ENCODE measurements at regions not wholly inside any gene's neighbourhood (a gene's known extent, or its start where the extent isn't known, plus 50 kb on each side); places are given as distances from the start of the nearest gene placed in this dataset.
"Not testable (repeated sequence)": the region's sequence is repeated elsewhere in the genome, so short reads cannot be mapped to it uniquely, and the experiment has no call there.

DNA sequence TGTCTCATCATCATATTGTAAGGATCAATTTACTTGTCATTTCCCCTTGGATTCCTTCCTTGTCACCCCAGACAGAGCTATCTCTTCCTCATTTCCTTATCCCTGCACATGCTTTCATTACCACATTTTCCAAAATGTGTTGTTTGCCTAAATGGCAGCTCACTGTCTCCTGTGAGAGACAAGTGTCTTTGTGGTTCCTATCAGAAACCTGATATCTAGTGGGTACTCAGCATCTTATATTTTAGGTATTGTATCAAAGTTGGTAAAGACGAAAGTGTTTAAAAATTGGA lies 896.0 kb upstream of the PIK3C3 start:
- BruUV-seq (replicated peaks) = no TSS peak
- H2AFZ ChIP-seq (ENCODE audit: low read length) = no peak overlapping the region
- no peaks in the 10 kb centered on the region for H3K4me1 ChIP-seq (ENCODE audit: insufficient read depth, low read length, poor library complexity, severe bottlenecking)
- no peaks in the 10 kb centered on the region for H3K79me2 ChIP-seq (ENCODE audit: insufficient read depth, low read depth, low read length)
- TF ChIP-seq EZH2phosphoT487 (IDR thresholded peaks at IDR 0.05; ENCODE audit: borderline replicate concordance, low read depth, low read length) (no peak), CTCF (conservative IDR thresholded peaks at IDR 0.05; ENCODE audit: low read length) (no peak)
- no peak overlapping the region for H3K27ac ChIP-seq (ENCODE audit: low read depth, low read length, poor library complexity, severe bottlenecking)
- intact Hi-C loops (cut with micrococcal nuclease; ENCODE audit: unreplicated experiment) = no loop called here
- POLR2A ChIA-PET = interaction anchor here (0.6 kb wide), 1 partner anchor 259 kb away, joined by 4 read pairs; no protein-coding TSS in a partner anchor
- no peak overlapping the region for H3K4me3 ChIP-seq (ENCODE audit: low read depth, low read length, poor library complexity, severe bottlenecking)
- CTCF ChIA-PET (ENCODE audit: unreplicated experiment) = no interaction called here
- H3K9me2 ChIP-seq (ENCODE audit: insufficient read depth, low read length) = no peaks in the 10 kb centered on the region
- H3K9me3 ChIP-seq (ENCODE audit: low read length) = no peaks in the 10 kb centered on the region
- no peaks in the 10 kb centered on the region for H3K36me3 ChIP-seq (ENCODE audit: insufficient read depth, low read length)
- H4K20me1 ChIP-seq (ENCODE audit: insufficient read depth, low read length) = no peaks in the 10 kb centered on the region
- DNase-seq (ENCODE audit: low spot score) = no peak
- no peak overlapping the region for H3K4me2 ChIP-seq (ENCODE audit: low read length)

DNA sequence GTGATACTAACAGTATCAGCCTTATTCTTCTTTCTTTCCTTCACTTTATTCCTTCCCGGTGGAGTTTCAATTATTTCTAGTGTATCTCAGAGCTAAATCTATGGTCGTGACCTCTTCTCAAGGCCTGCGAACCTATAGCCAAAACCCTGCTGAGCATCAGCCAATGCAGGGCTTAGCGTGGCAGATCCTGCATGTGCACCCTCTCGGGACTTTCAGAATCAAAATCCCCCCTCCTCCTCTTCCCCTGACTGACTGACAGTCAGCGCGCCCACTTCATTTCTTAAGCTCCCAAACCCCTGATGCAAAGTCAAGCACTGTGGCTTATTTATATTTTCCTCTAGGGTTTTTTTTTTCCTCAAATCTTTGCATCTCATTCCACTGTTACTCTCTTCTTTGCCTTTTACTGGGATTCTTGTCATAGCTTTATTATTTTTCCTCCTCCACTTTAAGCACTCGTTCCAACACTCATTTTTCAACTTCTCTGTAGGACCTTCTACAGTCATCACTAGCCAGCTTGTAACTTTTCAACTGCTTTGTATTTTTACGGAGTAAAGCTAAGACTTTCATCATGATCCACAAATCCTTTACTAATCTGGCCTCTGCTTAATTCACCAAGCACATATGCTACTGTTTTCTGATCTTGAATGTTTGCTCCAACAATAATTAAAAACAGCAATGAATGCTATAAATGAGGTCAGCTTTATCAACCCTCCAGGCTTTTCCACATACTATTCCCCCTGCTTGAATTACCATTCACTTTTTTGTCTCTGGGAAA lies 896.5 kb upstream of the PIK3C3 start:
- Histone ChIP-seq H3K9me2 (ENCODE audit: insufficient read depth, low read length) (no peaks in the 10 kb centered on the region), H4K20me1 (ENCODE audit: insufficient read depth, low read length) (no peaks in the 10 kb centered on the region), H3K36me3 (ENCODE audit: insufficient read depth, low read length) (no peaks in the 10 kb centered on the region), H3K27ac (ENCODE audit: low read depth, low read length, poor library complexity, severe bottlenecking) (no peak overlapping the region), H2AFZ (ENCODE audit: low read length) (no peak overlapping the region), H3K4me3 (ENCODE audit: low read depth, low read length, poor library complexity, severe bottlenecking) (no peak overlapping the region), H3K4me2 (ENCODE audit: low read length) (no peak overlapping the region), H3K79me2 (ENCODE audit: insufficient read depth, low read depth, low read length) (no peaks in the 10 kb centered on the region), H3K9me3 (ENCODE audit: low read length) (no peaks in the 10 kb centered on the region), H3K4me1 (ENCODE audit: insufficient read depth, low read length, poor library complexity, severe bottlenecking) (no peaks in the 10 kb centered on the region)
- CTCF ChIA-PET (ENCODE audit: unreplicated experiment) = no interaction called here
- no peak for TF ChIP-seq CTCF (conservative IDR thresholded peaks at IDR 0.05; ENCODE audit: low read length)
- no peak for TF ChIP-seq EZH2phosphoT487 (IDR thresholded peaks at IDR 0.05; ENCODE audit: borderline replicate concordance, low read depth, low read length)
- intact Hi-C loops (cut with micrococcal nuclease; ENCODE audit: unreplicated experiment) = no loop called here
- no TSS peak for BruUV-seq (replicated peaks)
- DNase-seq (ENCODE audit: low spot score) = no peak
- POLR2A ChIA-PET = no interaction called here

- Histone ChIP-seq H3K4me3 (ENCODE audit: low read depth, low read length, poor library complexity, severe bottlenecking) (no peak overlapping the region), H3K4me2 (ENCODE audit: low read length) (no peak overlapping the region), H3K9me2 (ENCODE audit: insufficient read depth, low read length) (no peaks in the 10 kb centered on the region), H2AFZ (ENCODE audit: low read length) (no peak overlapping the region), H3K27ac (ENCODE audit: low read depth, low read length, poor library complexity, severe bottlenecking) (no peak overlapping the region), H3K36me3 (ENCODE audit: insufficient read depth, low read length) (no peaks in the 10 kb centered on the region), H3K9me3 (ENCODE audit: low read length) (no peaks in the 10 kb centered on the region), H3K79me2 (ENCODE audit: insufficient read depth, low read depth, low read length) (no peaks in the 10 kb centered on the region), H4K20me1 (ENCODE audit: insufficient read depth, low read length) (no peaks in the 10 kb centered on the region), H3K4me1 (ENCODE audit: insufficient read depth, low read length, poor library complexity, severe bottlenecking) (no peaks in the 10 kb centered on the region)
- ChIA-PET CTCF (ENCODE audit: unreplicated experiment) (no interaction called here), POLR2A (no interaction called here)
- BruUV-seq (replicated peaks) = no TSS peak
- no peak for TF ChIP-seq EZH2phosphoT487 (IDR thresholded peaks at IDR 0.05; ENCODE audit: borderline replicate concordance, low read depth, low read length)
- DNase-seq (ENCODE audit: low spot score) = no peak
- intact Hi-C loops (cut with micrococcal nuclease; ENCODE audit: unreplicated experiment) = no loop called here
These were observed 902.4 kb upstream of the PIK3C3 start for GRCh38 chr18:41052625-41053024.

GRCh38 chr18:41046250-41046649 lies 908.8 kb upstream of the PIK3C3 start:
- DNase-seq (ENCODE audit: low spot score); H3K4me3 ChIP-seq (ENCODE audit: low read depth, low read length, poor library complexity, severe bottlenecking); H2AFZ ChIP-seq (ENCODE audit: low read length); BruUV-seq (replicated peaks); H3K4me1 ChIP-seq (ENCODE audit: insufficient read depth, low read length, poor library complexity, severe bottlenecking); H3K27ac ChIP-seq (ENCODE audit: low read depth, low read length, poor library complexity, severe bottlenecking); CTCF ChIA-PET (ENCODE audit: unreplicated experiment); H3K9me2 ChIP-seq (ENCODE audit: insufficient read depth, low read length); H3K9me3 ChIP-seq (ENCODE audit: low read length); H3K36me3 ChIP-seq (ENCODE audit: insufficient read depth, low read length); H3K4me2 ChIP-seq (ENCODE audit: low read length); intact Hi-C loops (cut with micrococcal nuclease; ENCODE audit: unreplicated experiment); POLR2A ChIA-PET; H3K79me2 ChIP-seq (ENCODE audit: insufficient read depth, low read depth, low read length); H4K20me1 ChIP-seq (ENCODE audit: insufficient read depth, low read length): not testable (repeated sequence)
